Activated CD8-positive, alpha-beta memory T cell treated with anti-CD3 and anti-CD28 coated beads for 48 hours (primary cell): ENCODE measurements at regions not wholly inside any gene's neighbourhood (a gene's known extent, or its start where the extent isn't known, plus 50 kb on each side); places are given as distances from the start of the nearest gene placed in this dataset.
A peak's percentile ranks its signal among the peaks of the same experiment; 100 is the strongest.
"Not testable (repeated sequence)": the region's sequence is repeated elsewhere in the genome, so short reads cannot be mapped to it uniquely, and the experiment has no call there.

ENCODE experiments used
- DNase-seq, 3 experiments: peaks; one replicate each; pipeline ENCODE4 v3.0.0-alpha.2; 2020; ENCODE audit warnings: low read depth in 2 of 3, low spot score in 2 of 3

GRCh38 chr9:71632776-71633175 lies 135.5 kb downstream of the CEMIP2 start:
- DNase-seq = no peak

GRCh38 chr9:71630377-71630995 lies 137.8 kb downstream of the CEMIP2 start:
- no peak for DNase-seq

GRCh38 chr9:71629578-71630215 lies 138.6 kb downstream of the CEMIP2 start:
- no peak for DNase-seq

- DNase-seq = no peak
Measured at GRCh38 chr9:71628247-71628646, 140.1 kb downstream of the CEMIP2 start.

- no peak for DNase-seq
Measured at GRCh38 chr9:71627537-71627936, 140.8 kb downstream of the CEMIP2 start.

GRCh38 chr9:71626395-71626794 lies 141.9 kb downstream of the CEMIP2 start:
- no peak for DNase-seq

- no peak for DNase-seq
Measured at GRCh38 chr9:71624728-71625127, 143.6 kb downstream of the CEMIP2 start.

GRCh38 chr9:71620746-71621145 lies 147.6 kb downstream of the CEMIP2 start:
- no peak for DNase-seq

- DNase-seq = no peak
Measured at GRCh38 chr9:71620331-71620730, 148.0 kb downstream of the CEMIP2 start.

- DNase-seq = no peak
Measured at GRCh38 chr9:71619926-71620325, 148.4 kb downstream of the CEMIP2 start.

- no peak for DNase-seq
Measured at GRCh38 chr9:71614409-71615010, 153.8 kb downstream of the CEMIP2 start.

GRCh38 chr9:71612889-71613288 lies 155.4 kb downstream of the CEMIP2 start:
- no peak for DNase-seq

GRCh38 chr9:71609448-71609830 lies 158.9 kb downstream of the CEMIP2 start:
- DNase-seq = no peak

GRCh38 chr9:71608825-71609447 lies 159.4 kb downstream of the CEMIP2 start:
- DNase-seq = no peak

GRCh38 chr9:71608021-71608420 lies 160.3 kb downstream of the CEMIP2 start:
- no peak for DNase-seq

- no peak for DNase-seq
Measured at GRCh38 chr9:71607461-71607881, 160.8 kb downstream of the CEMIP2 start.

- peak; percentile 31 to 52 (median 44) for DNase-seq
Measured at GRCh38 chr9:71604197-71605063, 163.9 kb downstream of the CEMIP2 start.

- no peak for DNase-seq
Measured at GRCh38 chr9:71602652-71603051, 165.7 kb downstream of the CEMIP2 start.

- DNase-seq = not testable (repeated sequence)
Measured at GRCh38 chr9:71595762-71596161, 172.6 kb downstream of the CEMIP2 start.

- no peak for DNase-seq
Measured at GRCh38 chr9:71594541-71594940, 173.8 kb downstream of the CEMIP2 start.

GRCh38 chr9:71592400-71592799 lies 175.9 kb downstream of the CEMIP2 start:
- no peak for DNase-seq
